DOHH2 (cell line): ENCODE measurements at regions not wholly inside any gene's neighbourhood (a gene's known extent, or its start where the extent isn't known, plus 50 kb on each side); places are given as distances from the start of the nearest gene placed in this dataset.

Experiments used
- EZH2phosphoT487 ChIP-seq: fragments of 200-600 bp; sonication (generic); IDR thresholded peaks from 2 replicates; pipeline ENCODE4 v1.6.1; 2017; ENCODE audit warnings: borderline replicate concordance, mild to moderate bottlenecking, antibody characterized with exemption, low read length, moderate library complexity, mixed read lengths
- TF ChIP-seq, protein P1 (sequence below): fragments of 200-600 bp; sonication (generic); IDR thresholded peaks from one replicate; pipeline ENCODE4 v1.5.1; 2014; ENCODE audit warnings: antibody characterized with exemption, mild to moderate bottlenecking, low read depth, low read length; ENCODE audit not compliant: poor library complexity, severe bottlenecking

DNA sequence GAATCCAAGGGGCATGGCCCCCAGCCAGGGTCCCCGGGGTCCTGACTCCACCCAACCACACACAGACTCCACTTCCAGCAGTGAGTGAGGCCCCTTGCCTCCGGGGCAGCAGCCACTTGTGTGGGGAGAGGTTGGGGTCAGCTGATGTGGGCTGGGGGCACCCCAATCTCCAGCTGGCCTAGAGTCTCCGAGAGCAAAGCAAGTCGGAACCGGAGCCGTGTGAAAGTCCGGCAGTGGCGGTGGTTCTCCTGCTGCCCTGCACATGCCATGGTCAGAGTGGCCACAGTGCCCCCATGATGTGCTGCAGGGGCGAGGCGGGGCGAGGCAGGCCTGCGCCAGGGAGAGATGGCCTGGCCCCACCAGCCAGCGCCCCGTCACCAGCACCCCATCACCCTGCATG lies 74.6 kb downstream of the PDGFA start:
- TF ChIP-seq, protein P1, sequence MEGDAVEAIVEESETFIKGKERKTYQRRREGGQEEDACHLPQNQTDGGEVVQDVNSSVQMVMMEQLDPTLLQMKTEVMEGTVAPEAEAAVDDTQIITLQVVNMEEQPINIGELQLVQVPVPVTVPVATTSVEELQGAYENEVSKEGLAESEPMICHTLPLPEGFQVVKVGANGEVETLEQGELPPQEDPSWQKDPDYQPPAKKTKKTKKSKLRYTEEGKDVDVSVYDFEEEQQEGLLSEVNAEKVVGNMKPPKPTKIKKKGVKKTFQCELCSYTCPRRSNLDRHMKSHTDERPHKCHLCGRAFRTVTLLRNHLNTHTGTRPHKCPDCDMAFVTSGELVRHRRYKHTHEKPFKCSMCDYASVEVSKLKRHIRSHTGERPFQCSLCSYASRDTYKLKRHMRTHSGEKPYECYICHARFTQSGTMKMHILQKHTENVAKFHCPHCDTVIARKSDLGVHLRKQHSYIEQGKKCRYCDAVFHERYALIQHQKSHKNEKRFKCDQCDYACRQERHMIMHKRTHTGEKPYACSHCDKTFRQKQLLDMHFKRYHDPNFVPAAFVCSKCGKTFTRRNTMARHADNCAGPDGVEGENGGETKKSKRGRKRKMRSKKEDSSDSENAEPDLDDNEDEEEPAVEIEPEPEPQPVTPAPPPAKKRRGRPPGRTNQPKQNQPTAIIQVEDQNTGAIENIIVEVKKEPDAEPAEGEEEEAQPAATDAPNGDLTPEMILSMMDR = no peak
- TF ChIP-seq EZH2phosphoT487 = no peak
